ENCODE measurements at regions not wholly inside any gene's neighbourhood (a gene's known extent, or its start where the extent isn't known, plus 50 kb on each side); places are given as distances from the start of the nearest gene placed in this dataset.

- TF ChIP-seq CTCF (conservative IDR thresholded peaks at IDR 0.05) (no peak), ZFX (IDR thresholded peaks at IDR 0.05) (no peak)
These were observed 229.1 kb downstream of the ENGASE start for GRCh38 chr17:79303641-79304205.

Measured in C4-2B (cell line).